Motor neuron (in vitro differentiated cells): ENCODE measurements at regions not wholly inside any gene's neighbourhood (a gene's known extent, or its start where the extent isn't known, plus 50 kb on each side); places are given as distances from the start of the nearest gene placed in this dataset.
"Not testable (repeated sequence)": the region's sequence is repeated elsewhere in the genome, so short reads cannot be mapped to it uniquely, and the experiment has no call there.

Experiments used
- ATAC-seq, 8 experiments: fragments of 200-7000 bp; cut with Tn5 transposase; replicated peaks in 6 of 8; 2 replicates each; pipeline ENCODE4 v1.8.0; 2021; ENCODE audit warnings: mild to moderate bottlenecking in 8 of 8, moderate library complexity in 8 of 8
- H3K27ac ChIP-seq, 2 donors: fragments of 250-450 bp; sonication (Bioruptor Pico); 2 replicates each; pipeline ENCODE4 v1.9.0; 2021; ENCODE audit warnings: antibody characterized with exemption in 2 of 2, mild to moderate bottlenecking in 2 of 2, moderate library complexity in 1 of 2
- H3K4me1 ChIP-seq, 2 donors: fragments of 250-450 bp; sonication (Bioruptor Pico); replicated peaks in 1 of 2; 2 replicates each; pipeline ENCODE4 v1.6.1; 2021; ENCODE audit warnings: antibody characterized with exemption in 2 of 2, mild to moderate bottlenecking in 2 of 2, moderate library complexity in 1 of 2
- H3K4me3 ChIP-seq, 5 donors: fragments of 250-450 bp; sonication (Bioruptor Pico); 2 replicates each; pipeline ENCODE4 v1.9.0; 2021; ENCODE audit warnings: antibody characterized with exemption in 5 of 5, mild to moderate bottlenecking in 5 of 5, moderate library complexity in 4 of 5
- WGBS, 10 experiments: fragments of 450-650 bp; shearing (Covaris generic); methylation state at CpG; one replicate each; pipeline ENCODE4 v1.0.0; 2022; 5-methylcytosine and 5-hydroxymethylcytosine counted together
- in situ Hi-C, 9 experiments: fragments of 400-800 bp; cut with MboI; loops; one replicate each; pipeline ENCODE4 v1.15.0; 2021; ENCODE audit warnings: low sequenced_read_pairs in 9 of 9, low pct_unique_long_range_greater_than_20kb in 2 of 9; ENCODE audit not compliant: unreplicated experiment in 9 of 9

DNA sequence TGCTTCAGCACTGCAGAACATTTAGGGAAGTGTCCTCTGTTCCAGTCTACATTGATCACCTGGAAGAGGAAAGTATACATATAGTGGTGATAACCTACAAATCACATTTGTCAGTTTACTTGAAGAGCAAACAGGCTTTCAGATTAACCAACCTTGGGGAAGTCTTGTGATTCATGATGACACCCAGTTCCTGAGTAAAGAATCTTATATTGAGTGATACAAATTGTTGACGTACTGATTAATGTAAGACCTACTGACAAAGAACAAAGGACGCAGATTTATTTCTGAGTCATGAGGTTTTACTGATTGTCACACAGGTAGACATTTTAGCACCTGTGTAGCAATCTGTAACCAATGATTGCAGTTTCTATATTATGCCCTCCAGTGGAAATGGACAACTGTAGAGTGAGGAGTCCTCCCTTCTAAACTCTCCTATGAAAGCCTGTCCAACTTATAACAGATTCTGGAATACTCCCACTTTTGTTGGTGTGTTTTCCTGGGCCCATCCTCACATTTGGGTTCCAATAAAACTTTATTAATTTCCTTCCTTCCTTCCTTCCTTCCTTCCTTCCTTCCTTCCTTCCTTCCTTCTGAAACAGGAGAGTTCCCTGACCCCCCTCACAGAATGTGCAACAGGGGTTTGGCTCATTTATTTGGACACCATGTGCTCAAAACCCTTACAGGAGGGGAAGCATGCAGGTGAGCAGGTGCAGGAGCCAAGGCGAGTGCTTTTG is 113.5 kb downstream of the SLC35B3 start:
- ATAC-seq: no peak
- H3K27ac ChIP-seq: no peak overlapping the region
- no peak overlapping the region for H3K4me3 ChIP-seq
- in situ Hi-C loops: no loop called here
- no peaks in the 10 kb centered on the region for H3K4me1 ChIP-seq
- 40 to 100% (median 74%) methylated on average over 1 to 3 of the region's 3 CpGs; no CpG with 5 or more reads in 3 of the 10 experiments for WGBS, 10 experiments

DNA sequence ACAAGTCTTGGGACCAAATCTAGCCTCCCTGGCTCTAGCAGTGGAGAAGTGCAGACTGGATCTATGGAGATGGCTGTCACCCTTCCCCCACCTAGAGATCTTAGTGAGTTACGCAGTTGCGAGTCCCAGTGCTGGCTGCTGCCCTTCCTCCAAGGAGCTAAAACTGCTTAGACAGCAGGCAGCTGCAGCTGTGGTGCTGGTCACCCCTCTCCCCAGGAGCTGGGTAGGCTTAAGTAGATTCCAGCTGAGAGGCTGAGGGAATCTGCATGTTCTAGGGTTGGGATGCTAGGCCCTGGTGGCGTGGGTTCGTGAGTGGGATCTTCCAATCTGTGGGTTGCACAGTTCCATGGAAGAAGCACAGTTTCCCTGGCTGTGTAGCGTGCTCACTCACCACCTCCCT is 120.2 kb downstream of the SLC35B3 start:
- no peaks in the 10 kb centered on the region for H3K4me1 ChIP-seq
- WGBS, 10 experiments: 80 to 100% (median 89%) methylated on average over 1 to 4 of the region's 5 CpGs; no CpG with 5 or more reads in 5 of the 10 experiments
- H3K27ac ChIP-seq: no peak overlapping the region
- in situ Hi-C loops: no loop called here
- ATAC-seq: no peak
- no peak overlapping the region for H3K4me3 ChIP-seq

DNA sequence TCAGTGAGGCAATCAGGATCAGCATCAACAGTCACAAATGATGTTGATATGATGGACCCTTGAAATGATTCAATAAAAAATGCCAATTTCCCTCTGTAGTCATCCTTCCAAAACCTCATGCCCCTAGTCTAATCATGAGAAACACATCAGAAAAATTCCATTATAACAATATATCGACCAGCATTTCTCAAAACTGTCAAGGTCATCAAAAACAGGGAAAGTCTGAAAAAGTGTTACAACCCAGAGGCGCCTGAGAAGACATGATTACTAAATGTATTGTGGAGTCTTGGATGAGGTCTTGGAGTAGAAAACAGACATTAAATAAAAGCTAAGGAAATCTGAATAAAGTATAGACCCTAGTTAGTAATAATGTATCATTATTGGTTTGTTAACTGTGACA is 133.8 kb downstream of the SLC35B3 start:
- Histone ChIP-seq H3K4me3 (no peak overlapping the region), H3K27ac (no peak overlapping the region), H3K4me1 (no peaks in the 10 kb centered on the region)
- in situ Hi-C loops: no loop called here
- WGBS, 10 experiments: 0 to 100% (median 50%) methylated on average over 1 to 2 of the region's 2 CpGs; no CpG with 5 or more reads in 2 of the 10 experiments
- ATAC-seq: no peak

DNA sequence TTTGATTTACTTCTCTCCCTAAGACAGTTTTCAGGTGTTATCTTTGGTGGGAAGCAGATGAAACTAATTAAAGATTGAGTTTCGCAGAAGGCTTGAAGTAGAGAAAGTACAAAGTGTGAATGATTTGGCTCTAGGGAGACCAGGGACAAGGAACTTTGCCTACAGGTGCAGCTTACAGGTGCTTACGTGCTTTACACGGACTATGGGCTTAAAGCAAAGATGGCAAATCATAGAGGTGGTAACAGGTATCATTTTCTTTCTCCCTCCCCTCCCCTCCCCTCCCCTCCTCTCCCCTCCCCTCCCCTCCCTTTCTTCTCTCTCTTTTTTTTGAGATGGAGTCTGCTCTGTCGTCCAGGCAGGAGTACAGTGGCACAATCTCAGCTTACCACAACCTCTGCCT is 136.3 kb downstream of the SLC35B3 start:
- in situ Hi-C loops: no loop called here
- 0 to 90% (median 80%) methylated on average over 1 to 4 of the region's 4 CpGs; no CpG with 5 or more reads in 3 of the 10 experiments for WGBS, 10 experiments
- Histone ChIP-seq H3K27ac (no peak overlapping the region), H3K4me1 (no peaks in the 10 kb centered on the region), H3K4me3 (no peak overlapping the region)
- ATAC-seq: no peak

DNA sequence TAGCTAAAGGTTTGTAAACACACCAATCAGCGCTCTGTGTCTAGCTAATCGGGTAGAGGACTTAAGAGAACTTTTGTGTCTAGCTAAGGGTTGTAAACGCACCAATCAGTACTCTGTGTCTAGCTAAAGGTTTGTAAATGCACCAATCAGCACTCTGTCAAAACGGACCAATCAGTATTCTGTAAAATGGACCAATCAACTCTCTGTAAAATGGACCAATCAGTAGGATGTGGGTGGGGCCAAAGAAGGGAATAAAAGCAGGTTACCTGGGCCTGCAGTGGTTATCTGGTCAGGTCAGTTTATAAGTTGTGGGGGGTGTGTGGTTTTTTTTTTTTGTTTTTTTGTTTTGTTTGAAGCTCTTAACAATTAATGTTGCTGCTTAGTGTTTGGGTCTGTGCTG is 152.4 kb downstream of the SLC35B3 start:
- H3K4me1 ChIP-seq: peaks cover 19 to 31% of the 10 kb centered on the region in 2 donors
- ATAC-seq, H3K27ac ChIP-seq, in situ Hi-C loops, H3K4me3 ChIP-seq: not testable (repeated sequence)
- 0 to 100% (median 93%) methylated on average over 1 to 4 of the region's 4 CpGs; no CpG with 5 or more reads in 4 of the 10 experiments for WGBS, 10 experiments

DNA sequence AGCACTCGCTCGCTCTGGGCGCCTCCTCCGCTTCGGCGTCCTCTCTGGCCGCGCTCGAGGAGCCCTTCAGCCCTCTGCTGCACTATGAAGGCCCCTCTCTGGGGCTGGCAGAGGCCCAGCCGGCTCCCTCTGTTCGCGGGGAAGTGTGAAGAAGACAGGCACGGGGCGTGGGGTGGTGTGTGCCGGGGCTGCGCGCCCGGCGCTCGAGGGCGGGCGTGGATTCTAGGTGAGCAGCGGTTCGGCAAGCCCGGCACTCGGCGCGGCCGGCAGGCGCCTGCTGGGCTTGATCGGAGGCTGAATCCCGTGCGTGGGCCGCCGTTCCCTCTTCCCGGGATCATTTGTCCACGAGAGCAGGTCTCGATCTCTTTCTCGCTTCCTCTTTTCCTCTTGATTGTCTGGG is 153.0 kb downstream of the SLC35B3 start:
- in situ Hi-C loops: no loop called here
- WGBS, 10 experiments: 84 to 100% (median 92%) methylated on average over 1 to 9 of the region's 39 CpGs; no CpG with 5 or more reads in 4 of the 10 experiments
- no peak for ATAC-seq
- Histone ChIP-seq H3K4me3 (no peak overlapping the region), H3K27ac (no peak overlapping the region), H3K4me1 (peaks cover 23 to 37% of the 10 kb centered on the region in 2 donors)

DNA sequence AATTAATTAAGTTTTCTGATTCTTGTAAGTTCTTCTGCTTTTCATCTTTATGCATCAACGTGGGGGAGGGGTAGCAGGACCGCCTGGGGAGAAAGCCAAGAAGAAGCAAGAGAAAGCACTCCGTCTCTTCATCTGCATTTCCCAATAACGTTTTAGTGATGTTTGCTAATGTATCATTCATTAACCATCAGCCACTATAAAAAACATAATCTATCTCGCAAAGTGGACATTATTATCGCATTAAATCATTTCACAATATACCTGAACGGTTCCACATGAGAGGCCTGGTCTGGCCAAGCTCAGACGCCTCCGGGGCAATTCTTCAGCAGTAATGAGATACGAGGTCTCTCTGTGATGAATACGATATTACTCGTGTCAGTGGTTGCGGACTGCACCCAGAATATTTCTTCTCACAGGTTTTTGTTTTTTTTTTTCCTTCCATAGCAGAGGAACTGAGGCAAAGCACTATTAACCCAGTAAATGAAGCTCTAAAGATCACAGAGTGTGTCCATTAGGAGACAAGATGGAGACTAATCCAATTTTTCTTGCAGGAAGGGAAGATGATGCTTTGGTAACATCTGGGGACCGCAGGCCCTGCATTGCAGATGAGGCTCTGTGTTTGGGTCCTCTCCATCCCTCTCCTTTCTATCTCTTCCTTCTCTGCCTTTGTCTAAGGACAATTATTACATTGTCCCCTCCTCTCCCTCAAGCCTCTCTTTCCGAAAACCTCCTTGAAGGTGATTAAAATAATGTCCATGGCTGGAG is 156.1 kb downstream of the SLC35B3 start:
- peaks cover 23 to 43% of the 10 kb centered on the region in 2 donors for H3K4me1 ChIP-seq
- in situ Hi-C loops: no loop called here
- no peak overlapping the region for H3K4me3 ChIP-seq
- H3K27ac ChIP-seq: peak overlapping the region; percentile 30 to 57
- 4 to 67% (median 45%) methylated on average over 3 to 14 of the region's 15 CpGs for WGBS, 10 experiments
- ATAC-seq: peak in 6 of 8 experiments; percentile 31 to 87 (median 80)

DNA sequence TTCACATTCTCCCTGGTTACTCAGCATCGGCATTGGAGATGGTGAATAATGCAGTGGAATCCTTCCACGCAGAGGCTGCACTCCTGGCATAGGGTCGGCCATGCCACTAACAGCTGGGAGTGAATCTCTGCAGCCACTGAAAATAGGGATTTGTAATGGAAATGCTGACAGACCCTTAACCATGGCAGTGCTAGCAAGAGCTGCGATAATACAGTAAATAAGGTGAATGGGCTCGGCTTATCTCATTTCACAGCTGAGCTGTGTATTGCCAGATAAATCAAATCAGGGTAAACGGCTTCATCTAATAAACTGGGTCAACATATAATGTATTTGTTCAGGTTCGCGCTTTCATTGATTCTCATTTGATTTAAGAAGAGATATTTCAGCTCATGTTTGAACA is 156.8 kb downstream of the SLC35B3 start:
- Histone ChIP-seq H3K4me3 (no peak overlapping the region), H3K27ac (peak overlapping the region; percentile 23 to 28), H3K4me1 (peaks cover 23 to 43% of the 10 kb centered on the region in 2 donors)
- WGBS, 10 experiments: 20 to 88% (median 52%) methylated on average over 2 to 8 of the region's 8 CpGs
- ATAC-seq: peak in 5 of 8 experiments; percentile 63 to 83 (median 74)
- in situ Hi-C loops: no loop called here

DNA sequence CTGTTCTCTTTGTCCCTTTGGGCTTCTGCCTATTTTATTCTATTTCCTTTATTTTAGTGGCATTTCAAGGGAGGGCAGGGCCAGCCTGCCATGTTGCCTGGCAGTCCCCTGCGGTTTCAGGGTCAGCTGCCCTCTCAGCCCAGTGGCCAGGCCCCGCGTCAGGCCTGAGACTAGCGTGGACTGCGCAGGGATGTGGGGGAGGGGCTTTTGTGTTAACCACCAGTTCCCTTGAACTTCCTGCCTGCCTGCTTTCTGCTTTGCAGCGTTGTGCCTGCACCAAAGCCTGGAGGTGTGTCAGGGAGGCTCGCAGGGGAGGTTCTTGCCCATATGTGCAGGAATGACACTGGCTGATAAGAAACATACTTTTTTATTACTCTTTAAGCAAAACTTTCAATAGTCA is 157.6 kb downstream of the SLC35B3 start:
- in situ Hi-C loops: no loop called here
- no peak for ATAC-seq
- WGBS, 10 experiments: 0 to 65% (median 50%) methylated on average over 2 to 6 of the region's 7 CpGs; no CpG with 5 or more reads in 4 of the 10 experiments
- Histone ChIP-seq H3K4me3 (no peak overlapping the region), H3K4me1 (peaks cover 23 to 43% of the 10 kb centered on the region in 2 donors), H3K27ac (peak overlapping the region; percentile 23 to 28)

DNA sequence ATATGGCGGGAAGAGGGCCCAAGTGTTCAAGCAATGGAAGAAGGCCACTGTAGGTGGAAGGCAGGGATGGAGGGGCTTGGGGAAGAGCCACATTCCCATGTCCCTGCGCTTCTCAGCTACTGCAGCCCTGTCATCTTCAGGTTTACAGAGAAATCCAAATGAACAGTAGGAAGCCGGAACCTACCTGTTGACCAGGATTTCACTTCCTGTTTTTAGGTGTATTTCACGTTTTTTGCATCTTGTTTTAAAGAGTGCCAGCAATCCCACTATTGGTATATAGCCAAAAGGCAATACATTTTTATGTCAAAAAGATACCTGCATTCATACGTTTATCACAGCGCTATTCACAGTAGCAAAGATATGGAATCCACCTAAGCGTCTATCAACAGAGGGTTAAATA is 159.2 kb downstream of the SLC35B3 start:
- Histone ChIP-seq H3K27ac (no peak overlapping the region), H3K4me1 (peaks cover 23 to 43% of the 10 kb centered on the region in 2 donors), H3K4me3 (no peak overlapping the region)
- ATAC-seq: no peak
- in situ Hi-C loops: no loop called here
- WGBS, 10 experiments: 37 to 89% (median 79%) methylated on average over 3 to 7 of the region's 7 CpGs

DNA sequence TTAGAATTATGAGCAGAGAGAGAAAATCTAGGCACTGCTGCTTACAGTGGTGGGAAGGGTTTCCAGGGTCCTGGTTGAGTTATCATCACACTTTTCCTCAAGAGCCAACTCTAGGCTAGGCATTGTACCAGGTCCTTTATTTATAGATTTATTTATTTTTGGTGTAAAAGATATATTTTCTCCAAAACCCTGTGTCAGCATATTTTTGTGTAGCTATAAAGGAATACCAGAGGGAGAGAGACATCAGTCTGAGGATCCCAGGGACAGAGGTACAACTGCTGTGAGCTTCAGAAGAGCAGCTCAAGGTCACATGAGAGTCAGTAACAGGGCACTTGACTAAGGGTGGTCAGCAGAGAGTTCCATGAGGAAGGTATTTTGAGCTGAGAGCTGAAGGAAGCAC is 159.7 kb downstream of the SLC35B3 start:
- in situ Hi-C loops: no loop called here

DNA sequence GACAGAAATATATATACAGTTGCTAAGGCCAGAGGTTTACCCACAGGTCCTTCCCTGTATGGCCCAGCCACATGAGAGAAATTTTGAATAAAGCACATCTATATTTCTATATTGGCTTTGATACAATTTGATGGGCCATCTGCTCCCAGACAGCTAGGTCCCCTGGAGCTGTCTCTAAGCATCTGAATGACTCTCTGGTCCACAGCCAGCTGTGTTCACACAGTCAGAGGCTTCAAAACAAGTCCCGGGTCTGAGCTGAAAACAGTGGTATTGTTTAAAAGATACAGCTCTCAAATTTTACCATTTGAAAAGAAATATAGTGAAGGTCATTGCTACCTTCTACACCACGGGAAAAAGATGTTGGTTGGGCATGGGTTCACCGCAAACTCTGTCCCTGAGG is 161.1 kb downstream of the SLC35B3 start:
- H3K4me1 ChIP-seq: peaks cover 17 to 25% of the 10 kb centered on the region in 2 donors
- H3K27ac ChIP-seq: no peak overlapping the region
- no peak overlapping the region for H3K4me3 ChIP-seq
- ATAC-seq: no peak
- 16 to 100% (median 32%) methylated on average over 1 to 3 of the region's 3 CpGs; no CpG with 5 or more reads in 3 of the 10 experiments for WGBS, 10 experiments
- in situ Hi-C loops: no loop called here

More for the DNA sequence above, 159.7 kb downstream of the SLC35B3 start:
- H3K4me1 ChIP-seq: peaks cover 23 to 39% of the 10 kb centered on the region in 2 donors
- no peak overlapping the region for H3K4me3 ChIP-seq
- no peak overlapping the region for H3K27ac ChIP-seq
- ATAC-seq: no peak

DNA sequence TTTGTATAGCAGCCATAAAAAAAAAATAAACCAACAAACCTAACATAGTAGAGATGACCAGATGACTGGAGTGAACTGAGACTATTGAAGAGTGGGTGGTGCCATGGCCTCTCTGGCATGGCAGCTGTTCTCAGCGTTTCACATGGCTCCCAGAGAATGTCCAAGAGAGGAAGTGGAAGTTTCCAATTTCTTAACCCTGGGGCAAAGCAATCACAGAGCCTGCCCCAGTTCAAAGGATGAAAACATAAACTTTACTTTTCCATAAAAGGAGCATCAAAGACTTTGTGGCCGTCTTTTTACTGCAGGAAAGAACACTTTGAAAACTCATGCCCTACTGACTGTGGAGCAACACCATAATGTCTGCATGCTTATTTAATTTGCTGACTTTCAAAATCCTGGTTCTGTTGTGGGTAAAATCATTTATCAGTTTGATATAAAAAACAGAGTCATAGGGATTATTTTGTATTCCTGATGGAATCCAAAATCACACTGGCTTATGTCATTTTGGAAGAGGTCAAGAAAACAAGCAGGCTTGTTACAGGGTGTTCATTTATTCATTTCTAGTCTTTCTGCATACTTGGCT is 165.4 kb downstream of the SLC35B3 start:
- in situ Hi-C loops: no loop called here
- no peak overlapping the region for H3K4me3 ChIP-seq
- peak in 2 of 8 experiments; percentile 51 to 66 for ATAC-seq
- WGBS, 10 experiments: 0 to 80% (median 63%) methylated on average over 1 to 2 of the region's 2 CpGs; no CpG with 5 or more reads in 3 of the 10 experiments
- H3K27ac ChIP-seq: no peak overlapping the region
- H3K4me1 ChIP-seq: no peaks in the 10 kb centered on the region
